ENCODE measurements at regions not wholly inside any gene's neighbourhood (a gene's known extent, or its start where the extent isn't known, plus 50 kb on each side); places are given as distances from the start of the nearest gene placed in this dataset.

DNA sequence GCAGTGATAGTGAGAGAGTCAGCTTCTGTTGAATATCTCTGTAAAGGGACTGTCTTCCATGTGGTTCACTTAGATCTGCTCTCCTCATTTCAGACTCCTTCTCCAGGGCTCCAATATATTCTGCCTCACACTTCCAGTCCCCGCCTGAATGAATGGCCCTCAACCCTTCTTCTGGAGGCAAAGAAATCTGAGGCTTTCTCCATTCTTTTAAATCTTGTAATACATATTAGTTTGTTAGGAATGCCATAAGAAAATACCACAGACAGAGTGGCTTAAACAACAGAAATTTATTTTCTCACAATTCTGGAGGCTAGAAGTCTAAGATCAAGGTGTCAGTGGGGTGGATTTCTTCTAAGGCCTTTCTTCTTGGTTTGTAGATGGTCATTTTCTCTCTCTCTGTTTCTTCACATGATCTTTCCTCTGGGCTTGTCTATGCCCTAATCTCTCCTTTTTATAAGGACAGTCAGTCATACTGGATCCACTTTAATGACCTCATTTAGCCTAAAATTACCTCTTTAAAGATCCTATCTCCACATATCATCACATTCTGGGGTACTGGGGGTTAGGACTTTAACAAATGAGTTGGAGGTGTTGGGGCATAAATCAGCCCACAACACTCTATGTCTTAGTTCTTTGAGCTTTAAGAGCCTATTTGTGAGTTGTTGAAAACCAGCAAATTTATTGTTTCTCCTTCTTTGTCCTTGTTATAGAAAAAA, 128.5 kb upstream of the KCNK2 start (continued):
- TF ChIP-seq, protein P1, sequence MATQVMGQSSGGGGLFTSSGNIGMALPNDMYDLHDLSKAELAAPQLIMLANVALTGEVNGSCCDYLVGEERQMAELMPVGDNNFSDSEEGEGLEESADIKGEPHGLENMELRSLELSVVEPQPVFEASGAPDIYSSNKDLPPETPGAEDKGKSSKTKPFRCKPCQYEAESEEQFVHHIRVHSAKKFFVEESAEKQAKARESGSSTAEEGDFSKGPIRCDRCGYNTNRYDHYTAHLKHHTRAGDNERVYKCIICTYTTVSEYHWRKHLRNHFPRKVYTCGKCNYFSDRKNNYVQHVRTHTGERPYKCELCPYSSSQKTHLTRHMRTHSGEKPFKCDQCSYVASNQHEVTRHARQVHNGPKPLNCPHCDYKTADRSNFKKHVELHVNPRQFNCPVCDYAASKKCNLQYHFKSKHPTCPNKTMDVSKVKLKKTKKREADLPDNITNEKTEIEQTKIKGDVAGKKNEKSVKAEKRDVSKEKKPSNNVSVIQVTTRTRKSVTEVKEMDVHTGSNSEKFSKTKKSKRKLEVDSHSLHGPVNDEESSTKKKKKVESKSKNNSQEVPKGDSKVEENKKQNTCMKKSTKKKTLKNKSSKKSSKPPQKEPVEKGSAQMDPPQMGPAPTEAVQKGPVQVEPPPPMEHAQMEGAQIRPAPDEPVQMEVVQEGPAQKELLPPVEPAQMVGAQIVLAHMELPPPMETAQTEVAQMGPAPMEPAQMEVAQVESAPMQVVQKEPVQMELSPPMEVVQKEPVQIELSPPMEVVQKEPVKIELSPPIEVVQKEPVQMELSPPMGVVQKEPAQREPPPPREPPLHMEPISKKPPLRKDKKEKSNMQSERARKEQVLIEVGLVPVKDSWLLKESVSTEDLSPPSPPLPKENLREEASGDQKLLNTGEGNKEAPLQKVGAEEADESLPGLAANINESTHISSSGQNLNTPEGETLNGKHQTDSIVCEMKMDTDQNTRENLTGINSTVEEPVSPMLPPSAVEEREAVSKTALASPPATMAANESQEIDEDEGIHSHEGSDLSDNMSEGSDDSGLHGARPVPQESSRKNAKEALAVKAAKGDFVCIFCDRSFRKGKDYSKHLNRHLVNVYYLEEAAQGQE (IDR thresholded peaks at IDR 0.05), result no peak
- no peak for TF ChIP-seq JUND (IDR thresholded peaks at IDR 0.05)
- no peak for TF ChIP-seq TAF1 (conservative IDR thresholded peaks at IDR 0.05)
- TF ChIP-seq FOXA1 (IDR thresholded peaks at IDR 0.05), result no peak
- no peak for TF ChIP-seq HNF4G (IDR thresholded peaks at IDR 0.05)

- H3K4me3 ChIP-seq (ENCODE audit: low read depth in 1 of 3, low read length in 3 of 3), result no peak overlapping the region
- H3K36me3 ChIP-seq (ENCODE audit: control insufficient read depth in 4 of 4, insufficient read depth in 3 of 4, low read depth in 1 of 4, low read length in 3 of 4), result no peaks in the 10 kb centered on the region
- H3K9ac ChIP-seq (ENCODE audit: low read depth in 1 of 2, low read length in 2 of 2), result no peak overlapping the region
- TF ChIP-seq FOXA2 (IDR thresholded peaks at IDR 0.05) (no peak), ATF3 (IDR thresholded peaks at IDR 0.05) (no peak), TAF1 (conservative IDR thresholded peaks at IDR 0.05) (no peak), YY1 (IDR thresholded peaks at IDR 0.05) (no peak), HNF4G (IDR thresholded peaks at IDR 0.05) (no peak), CTCF (IDR thresholded peaks at IDR 0.05; ENCODE audit: low read depth, low read length, missing input control) (no peak), RAD21 (IDR thresholded peaks at IDR 0.05) (no peak), FOXA1 (IDR thresholded peaks at IDR 0.05) (no peak), EGR1 (IDR thresholded peaks at IDR 0.05; ENCODE audit: low read depth in 2 of 2) (no peak), GABPA (IDR thresholded peaks at IDR 0.05 in 1 of 2, conservative IDR thresholded peaks at IDR 0.05 in 1 of 2) (no peak)
- TF ChIP-seq, protein P1 (IDR thresholded peaks at IDR 0.05), result no peak
- TF ChIP-seq, protein P2, sequence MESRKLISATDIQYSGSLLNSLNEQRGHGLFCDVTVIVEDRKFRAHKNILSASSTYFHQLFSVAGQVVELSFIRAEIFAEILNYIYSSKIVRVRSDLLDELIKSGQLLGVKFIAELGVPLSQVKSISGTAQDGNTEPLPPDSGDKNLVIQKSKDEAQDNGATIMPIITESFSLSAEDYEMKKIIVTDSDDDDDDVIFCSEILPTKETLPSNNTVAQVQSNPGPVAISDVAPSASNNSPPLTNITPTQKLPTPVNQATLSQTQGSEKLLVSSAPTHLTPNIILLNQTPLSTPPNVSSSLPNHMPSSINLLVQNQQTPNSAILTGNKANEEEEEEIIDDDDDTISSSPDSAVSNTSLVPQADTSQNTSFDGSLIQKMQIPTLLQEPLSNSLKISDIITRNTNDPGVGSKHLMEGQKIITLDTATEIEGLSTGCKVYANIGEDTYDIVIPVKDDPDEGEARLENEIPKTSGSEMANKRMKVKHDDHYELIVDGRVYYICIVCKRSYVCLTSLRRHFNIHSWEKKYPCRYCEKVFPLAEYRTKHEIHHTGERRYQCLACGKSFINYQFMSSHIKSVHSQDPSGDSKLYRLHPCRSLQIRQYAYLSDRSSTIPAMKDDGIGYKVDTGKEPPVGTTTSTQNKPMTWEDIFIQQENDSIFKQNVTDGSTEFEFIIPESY (IDR thresholded peaks at IDR 0.05), result no peak
- TF ChIP-seq, protein P3, sequence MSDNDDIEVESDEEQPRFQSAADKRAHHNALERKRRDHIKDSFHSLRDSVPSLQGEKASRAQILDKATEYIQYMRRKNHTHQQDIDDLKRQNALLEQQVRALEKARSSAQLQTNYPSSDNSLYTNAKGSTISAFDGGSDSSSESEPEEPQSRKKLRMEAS (IDR thresholded peaks at IDR 0.05), result no peak
- no peak for DNase-seq (ENCODE audit: low spot score)
- no peaks in the 10 kb centered on the region for H3K4me1 ChIP-seq (ENCODE audit: control insufficient read depth in 4 of 4, insufficient read depth in 4 of 4, low read length in 3 of 4)
- H3K9me3 ChIP-seq (ENCODE audit: control insufficient read depth in 4 of 4, low read length in 3 of 4), result peaks cover 0 to 3% (median 0%) of the 10 kb centered on the region in 4 donors
- H3K27ac ChIP-seq (ENCODE audit: low read depth in 1 of 2, low read length in 2 of 2), result no peak overlapping the region
- H3K27me3 ChIP-seq (ENCODE audit: control insufficient read depth in 4 of 4, insufficient read depth in 4 of 4, low read length in 3 of 4), result no peaks in the 10 kb centered on the region
These were observed 128.0 kb upstream of the KCNK2 start for GRCh38 chr1:214954617-214954949.

All from liver (tissue), 7 donors.